ENCODE measurements at regions not wholly inside any gene's neighbourhood (a gene's known extent, or its start where the extent isn't known, plus 50 kb on each side); places are given as distances from the start of the nearest gene placed in this dataset.

DNA sequence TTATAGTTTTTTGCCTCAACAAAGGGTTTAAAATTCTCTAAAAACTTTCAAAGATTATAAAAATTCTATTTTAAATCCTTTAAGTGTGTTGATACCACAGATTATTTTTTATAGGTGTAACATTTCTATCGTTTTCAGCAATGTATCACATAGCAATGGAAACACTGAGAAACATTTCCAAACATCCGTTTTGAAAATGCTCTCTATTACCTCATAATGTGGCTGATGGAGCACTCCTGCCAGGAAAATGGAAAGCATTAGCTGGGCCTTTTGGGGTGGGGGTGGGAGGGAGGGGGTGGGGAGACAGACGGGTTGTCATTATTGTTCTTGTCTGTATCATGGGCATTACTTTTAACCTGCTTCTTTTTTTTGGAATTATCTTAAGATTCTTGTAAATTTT, 516.5 kb downstream of the ACTL7B start:
- TF ChIP-seq CTCF (IDR thresholded peaks at IDR 0.05) (no peak), ZFX (IDR thresholded peaks at IDR 0.05; ENCODE audit: borderline replicate concordance) (no peak)

All from 22Rv1 (cell line).